ENCODE measurements at regions not wholly inside any gene's neighbourhood (a gene's known extent, or its start where the extent isn't known, plus 50 kb on each side); places are given as distances from the start of the nearest gene placed in this dataset.

DNA sequence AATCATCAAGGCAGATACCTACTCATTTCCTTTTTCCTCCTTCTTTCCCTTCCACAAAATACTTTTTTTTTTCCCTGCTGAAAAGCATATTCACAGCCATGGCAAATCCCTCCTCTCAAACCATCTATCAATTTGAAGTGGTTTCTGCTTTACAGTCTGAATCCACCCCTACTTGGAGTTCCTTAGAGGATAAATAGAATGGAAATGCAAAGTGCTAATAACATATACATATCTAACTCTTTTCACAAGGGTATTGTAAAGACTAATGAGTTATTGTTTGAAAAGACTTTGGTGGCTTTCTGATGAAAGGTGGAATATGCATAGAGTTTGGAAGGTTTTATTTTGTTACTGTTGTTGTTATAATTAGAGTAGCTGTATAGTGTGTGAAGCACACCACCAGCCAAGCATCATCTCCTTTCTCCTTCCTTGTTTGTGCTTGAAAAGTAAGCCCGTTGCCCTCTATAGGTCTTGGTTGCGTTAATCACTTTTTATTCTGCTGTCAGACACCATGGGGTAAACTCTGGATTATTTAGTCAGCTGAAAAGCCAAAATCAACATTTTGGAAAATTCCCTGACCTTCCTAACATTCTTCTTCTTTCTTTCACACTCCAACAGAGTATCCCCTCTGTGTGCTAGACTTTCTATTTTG is 2126.9 kb upstream of the CELF4 start:
- TF ChIP-seq, protein P1, sequence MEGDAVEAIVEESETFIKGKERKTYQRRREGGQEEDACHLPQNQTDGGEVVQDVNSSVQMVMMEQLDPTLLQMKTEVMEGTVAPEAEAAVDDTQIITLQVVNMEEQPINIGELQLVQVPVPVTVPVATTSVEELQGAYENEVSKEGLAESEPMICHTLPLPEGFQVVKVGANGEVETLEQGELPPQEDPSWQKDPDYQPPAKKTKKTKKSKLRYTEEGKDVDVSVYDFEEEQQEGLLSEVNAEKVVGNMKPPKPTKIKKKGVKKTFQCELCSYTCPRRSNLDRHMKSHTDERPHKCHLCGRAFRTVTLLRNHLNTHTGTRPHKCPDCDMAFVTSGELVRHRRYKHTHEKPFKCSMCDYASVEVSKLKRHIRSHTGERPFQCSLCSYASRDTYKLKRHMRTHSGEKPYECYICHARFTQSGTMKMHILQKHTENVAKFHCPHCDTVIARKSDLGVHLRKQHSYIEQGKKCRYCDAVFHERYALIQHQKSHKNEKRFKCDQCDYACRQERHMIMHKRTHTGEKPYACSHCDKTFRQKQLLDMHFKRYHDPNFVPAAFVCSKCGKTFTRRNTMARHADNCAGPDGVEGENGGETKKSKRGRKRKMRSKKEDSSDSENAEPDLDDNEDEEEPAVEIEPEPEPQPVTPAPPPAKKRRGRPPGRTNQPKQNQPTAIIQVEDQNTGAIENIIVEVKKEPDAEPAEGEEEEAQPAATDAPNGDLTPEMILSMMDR (IDR thresholded peaks at IDR 0.05; ENCODE audit: insufficient read depth, low read depth, low read length) = no peak
- no peak for TF ChIP-seq EZH2 (IDR thresholded peaks at IDR 0.05; ENCODE audit: insufficient read depth, low read length)
